Left ventricle myocardium inferior (tissue), 1 donor: ENCODE measurements at regions not wholly inside any gene's neighbourhood (a gene's known extent, or its start where the extent isn't known, plus 50 kb on each side); places are given as distances from the start of the nearest gene placed in this dataset.

ENCODE experiments used
- DNase-seq: peaks from one replicate; pipeline ENCODE4 v3.0.0-alpha.2; 2020
- H3K27ac ChIP-seq: fragments of 200-600 bp; replicated peaks from 2 replicates; pipeline ENCODE4 v1.8.0; 2021
- H3K27me3 ChIP-seq: fragments of 200-600 bp; 2 replicates; pipeline ENCODE4 v1.8.0; 2021; ENCODE audit warnings: low read depth
- H3K36me3 ChIP-seq: fragments of 200-600 bp; 2 replicates; pipeline ENCODE4 v1.8.0; 2021
- H3K4me1 ChIP-seq: fragments of 200-600 bp; 2 replicates; pipeline ENCODE4 v1.8.0; 2021
- H3K4me3 ChIP-seq: fragments of 200-600 bp; 2 replicates; pipeline ENCODE4 v1.8.0; 2021; ENCODE audit warnings: mild to moderate bottlenecking, moderate library complexity
- H3K9me3 ChIP-seq: fragments of 200-600 bp; replicated peaks from 2 replicates; pipeline ENCODE4 v1.8.0; 2021
- intact Hi-C: fragments of 100-400 bp; cut with micrococcal nuclease; formaldehyde crosslinking; loops from one replicate; pipeline ENCODE4 v1.11.0; 2022
- TF ChIP-seq, protein P1 (sequence below): fragments of 200-600 bp; IDR thresholded peaks from 2 replicates; pipeline ENCODE4 v1.8.0; 2021; ENCODE audit warnings: antibody characterized with exemption, mild to moderate bottlenecking, borderline replicate concordance
- donor health status: DM: no; HTN: yes; CAD: no; lungs with severe emphysema.

DNA sequence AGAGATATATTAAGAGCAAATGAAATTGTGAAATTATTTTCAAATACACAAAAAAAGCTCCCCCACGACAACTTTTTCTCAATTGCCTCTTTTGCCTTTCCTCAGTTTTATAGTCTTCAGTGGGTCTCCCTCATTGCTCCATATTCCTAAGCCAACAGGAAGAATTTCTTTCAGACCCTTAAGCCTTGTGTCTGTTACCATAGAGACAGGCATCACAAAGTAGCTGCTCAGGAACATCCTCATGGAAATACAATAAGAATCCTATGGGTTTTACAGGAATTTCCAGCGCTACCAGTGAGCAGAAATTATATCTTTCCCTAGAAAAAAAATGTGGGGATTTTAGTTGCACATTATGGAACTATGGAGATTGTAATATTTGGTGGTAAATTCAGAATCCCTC lies 121.9 kb upstream of the DMD start:
- no peaks in the 10 kb centered on the region for H3K27me3 ChIP-seq
- TF ChIP-seq, protein P1, sequence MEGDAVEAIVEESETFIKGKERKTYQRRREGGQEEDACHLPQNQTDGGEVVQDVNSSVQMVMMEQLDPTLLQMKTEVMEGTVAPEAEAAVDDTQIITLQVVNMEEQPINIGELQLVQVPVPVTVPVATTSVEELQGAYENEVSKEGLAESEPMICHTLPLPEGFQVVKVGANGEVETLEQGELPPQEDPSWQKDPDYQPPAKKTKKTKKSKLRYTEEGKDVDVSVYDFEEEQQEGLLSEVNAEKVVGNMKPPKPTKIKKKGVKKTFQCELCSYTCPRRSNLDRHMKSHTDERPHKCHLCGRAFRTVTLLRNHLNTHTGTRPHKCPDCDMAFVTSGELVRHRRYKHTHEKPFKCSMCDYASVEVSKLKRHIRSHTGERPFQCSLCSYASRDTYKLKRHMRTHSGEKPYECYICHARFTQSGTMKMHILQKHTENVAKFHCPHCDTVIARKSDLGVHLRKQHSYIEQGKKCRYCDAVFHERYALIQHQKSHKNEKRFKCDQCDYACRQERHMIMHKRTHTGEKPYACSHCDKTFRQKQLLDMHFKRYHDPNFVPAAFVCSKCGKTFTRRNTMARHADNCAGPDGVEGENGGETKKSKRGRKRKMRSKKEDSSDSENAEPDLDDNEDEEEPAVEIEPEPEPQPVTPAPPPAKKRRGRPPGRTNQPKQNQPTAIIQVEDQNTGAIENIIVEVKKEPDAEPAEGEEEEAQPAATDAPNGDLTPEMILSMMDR = no peak
- H3K27ac ChIP-seq = no peak overlapping the region
- no peaks in the 10 kb centered on the region for H3K9me3 ChIP-seq
- intact Hi-C loops = no loop called here
- no peaks in the 10 kb centered on the region for H3K4me1 ChIP-seq
- no peak overlapping the region for H3K4me3 ChIP-seq
- DNase-seq = no peak
- H3K36me3 ChIP-seq = no peaks in the 10 kb centered on the region

DNA sequence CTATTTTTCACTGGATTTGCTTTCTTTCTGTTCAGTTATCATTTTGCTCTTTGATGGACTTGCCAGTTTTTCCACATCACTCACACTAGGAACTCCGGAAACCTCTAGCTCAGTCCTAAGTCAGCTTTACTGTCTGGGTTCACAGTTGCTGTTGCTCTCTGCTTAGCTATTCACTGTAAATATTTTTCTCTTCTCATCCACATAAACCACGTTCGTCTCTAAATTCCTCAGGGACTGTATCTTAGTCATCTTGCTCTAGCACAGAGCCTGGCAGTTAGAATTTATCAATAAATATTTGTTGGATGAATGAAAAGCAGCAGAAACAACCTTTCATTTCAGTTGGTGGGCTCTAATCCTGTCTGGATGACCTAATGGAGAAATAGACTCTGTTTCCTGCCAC lies 119.4 kb upstream of the DMD start:
- TF ChIP-seq, protein P1 = no peak
- intact Hi-C loops = no loop called here
- Histone ChIP-seq H3K27ac (no peak overlapping the region), H3K4me3 (no peak overlapping the region), H3K36me3 (no peaks in the 10 kb centered on the region), H3K9me3 (no peaks in the 10 kb centered on the region), H3K27me3 (no peaks in the 10 kb centered on the region), H3K4me1 (no peaks in the 10 kb centered on the region)
- no peak for DNase-seq

DNA sequence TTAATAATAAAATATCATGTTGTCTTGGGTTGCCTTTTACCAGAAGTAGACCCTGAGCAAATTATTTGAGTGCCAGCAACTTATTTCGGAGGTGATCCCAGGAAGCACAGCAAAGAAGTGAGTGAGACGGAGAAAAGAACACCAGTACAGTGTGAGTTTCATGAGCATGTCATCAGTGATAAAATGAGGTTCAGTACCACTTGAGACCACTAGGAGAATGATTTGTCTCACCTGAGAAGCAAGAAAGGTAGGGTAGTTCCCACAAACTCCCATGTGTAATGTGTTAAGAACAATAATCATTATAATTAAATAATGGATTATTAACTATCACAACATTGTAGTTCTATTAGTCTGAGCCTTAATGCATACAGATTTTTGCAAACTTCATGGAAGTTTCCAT lies 112.8 kb upstream of the DMD start:
- Histone ChIP-seq H3K4me3 (no peak overlapping the region), H3K36me3 (no peaks in the 10 kb centered on the region), H3K4me1 (no peaks in the 10 kb centered on the region), H3K27ac (no peak overlapping the region), H3K9me3 (no peaks in the 10 kb centered on the region), H3K27me3 (no peaks in the 10 kb centered on the region)
- TF ChIP-seq, protein P1 = no peak
- intact Hi-C loops = no loop called here
- no peak for DNase-seq

DNA sequence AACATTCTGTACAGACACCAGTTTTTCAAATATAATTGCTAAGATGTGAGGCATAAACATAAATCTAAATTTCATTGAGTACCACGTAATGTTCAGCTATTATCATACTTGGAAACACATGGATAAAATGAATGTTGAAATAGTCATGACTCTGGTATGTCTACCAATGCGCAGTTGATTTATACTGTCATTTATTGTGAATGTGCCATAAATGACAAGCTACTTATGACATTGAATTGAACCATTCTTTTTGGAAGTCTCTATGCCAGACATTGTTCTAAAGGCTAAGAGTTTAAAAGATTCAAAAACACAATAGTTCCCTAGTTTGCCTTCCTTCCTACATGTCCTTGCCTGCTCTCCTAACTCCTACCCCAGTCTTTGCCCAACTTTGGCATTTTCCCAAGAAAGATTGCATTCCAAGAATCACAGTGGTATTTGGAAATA lies 96.6 kb upstream of the DMD start:
- TF ChIP-seq, protein P1 = no peak
- Histone ChIP-seq H3K27ac (no peak overlapping the region), H3K4me3 (no peak overlapping the region), H3K4me1 (no peaks in the 10 kb centered on the region), H3K36me3 (no peaks in the 10 kb centered on the region), H3K9me3 (no peaks in the 10 kb centered on the region), H3K27me3 (no peaks in the 10 kb centered on the region)
- DNase-seq = no peak
- intact Hi-C loops = no loop called here

DNA sequence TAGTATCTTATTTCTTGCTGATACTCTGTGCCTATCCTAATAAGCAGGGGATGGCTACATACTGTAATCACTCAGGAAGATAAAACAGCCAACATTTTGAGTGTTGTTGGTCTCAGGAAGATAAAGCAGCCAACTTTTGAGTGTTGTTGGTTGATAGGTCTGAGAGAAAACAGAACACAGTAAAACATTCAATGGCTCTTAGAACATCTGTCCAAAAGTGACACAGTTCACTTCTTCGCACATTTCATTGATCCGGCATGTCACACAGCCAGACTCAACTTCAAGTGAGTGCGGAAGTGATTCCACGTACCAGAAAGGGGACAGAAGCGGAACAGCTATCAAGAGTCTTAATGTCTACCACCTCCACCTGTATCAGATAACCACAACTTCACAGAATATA lies 87.3 kb upstream of the DMD start:
- TF ChIP-seq, protein P1 = no peak
- intact Hi-C loops = no loop called here
- DNase-seq = no peak
- no peak overlapping the region for H3K4me3 ChIP-seq
- no peaks in the 10 kb centered on the region for H3K36me3 ChIP-seq
- no peaks in the 10 kb centered on the region for H3K9me3 ChIP-seq
- H3K27me3 ChIP-seq = no peaks in the 10 kb centered on the region
- no peaks in the 10 kb centered on the region for H3K4me1 ChIP-seq
- H3K27ac ChIP-seq = no peak overlapping the region

DNA sequence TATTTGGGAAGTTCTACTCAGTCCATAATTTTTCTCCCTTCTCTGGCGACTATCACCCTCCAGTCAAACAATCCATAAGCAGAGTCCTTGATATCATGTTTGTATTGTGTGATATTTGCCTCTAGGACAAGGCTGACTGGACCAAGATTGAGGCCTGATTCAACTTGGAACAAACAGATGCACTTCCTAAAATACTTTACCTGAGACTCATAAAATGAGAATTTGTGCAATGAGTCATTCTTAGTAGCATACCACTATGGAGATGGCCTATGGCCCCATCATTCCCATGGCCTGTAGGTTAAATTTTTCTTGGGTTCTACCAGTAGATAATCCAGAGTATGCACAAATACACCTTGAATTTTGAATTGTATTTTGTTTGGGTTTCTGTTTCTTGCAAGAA lies 74.2 kb upstream of the DMD start:
- Histone ChIP-seq H3K27me3 (no peaks in the 10 kb centered on the region), H3K4me1 (no peaks in the 10 kb centered on the region), H3K9me3 (no peaks in the 10 kb centered on the region), H3K27ac (no peak overlapping the region), H3K4me3 (no peak overlapping the region), H3K36me3 (no peaks in the 10 kb centered on the region)
- TF ChIP-seq, protein P1 = no peak
- intact Hi-C loops = no loop called here
- no peak for DNase-seq
